CD4-positive, alpha-beta T cell treated with Interleukin-4 for 4 hours (primary cell): ENCODE measurements at regions not wholly inside any gene's neighbourhood (a gene's known extent, or its start where the extent isn't known, plus 50 kb on each side); places are given as distances from the start of the nearest gene placed in this dataset.

Experiments
- DNase-seq: peaks from one replicate; pipeline ENCODE4 v3.0.0-alpha.2; 2020

- DNase-seq, result no peak
Measured at GRCh38 chr5:135085936-135086725, 52.1 kb upstream of the PITX1 start.

- no peak for DNase-seq
Measured at GRCh38 chr5:135085133-135085935, 51.3 kb upstream of the PITX1 start.
